NB4 (cell line): ENCODE measurements at regions not wholly inside any gene's neighbourhood (a gene's known extent, or its start where the extent isn't known, plus 50 kb on each side); places are given as distances from the start of the nearest gene placed in this dataset.
A peak's percentile ranks its signal among the peaks of the same experiment; 100 is the strongest.

Experiments used
- DNase-seq: peaks from one replicate; pipeline ENCODE4 v3.0.0; 2010; ENCODE audit warnings: low read depth
- H3K4me3 ChIP-seq: one replicate; pipeline ENCODE4 v1.5.1; 2011; ENCODE audit warnings: mild to moderate bottlenecking, low read depth, low read length, moderate library complexity
- CTCF ChIP-seq: IDR thresholded peaks from one replicate; pipeline ENCODE4 v1.5.1; 2012; ENCODE audit warnings: low read depth, low read length
- MAX ChIP-seq: IDR thresholded peaks from 2 replicates; pipeline ENCODE4 v1.6.1; 2011; ENCODE audit warnings: low read depth, low read length
- MYC ChIP-seq: IDR thresholded peaks from 2 replicates; pipeline ENCODE4 v1.6.1; 2011; ENCODE audit warnings: low read depth, low read length
- POLR2A ChIP-seq: IDR thresholded peaks from 2 replicates; pipeline ENCODE4 v1.6.1; 2011; ENCODE audit warnings: mild to moderate bottlenecking; ENCODE audit not compliant: insufficient read length; ENCODE audit errors: extremely low read depth

GRCh38 chrX:68896581-68896980 is 67.8 kb downstream of the EFNB1 start:
- no peak overlapping the region for H3K4me3 ChIP-seq
- TF ChIP-seq CTCF (no peak), POLR2A (no peak), MYC (no peak), MAX (no peak)
- no peak for DNase-seq

DNA sequence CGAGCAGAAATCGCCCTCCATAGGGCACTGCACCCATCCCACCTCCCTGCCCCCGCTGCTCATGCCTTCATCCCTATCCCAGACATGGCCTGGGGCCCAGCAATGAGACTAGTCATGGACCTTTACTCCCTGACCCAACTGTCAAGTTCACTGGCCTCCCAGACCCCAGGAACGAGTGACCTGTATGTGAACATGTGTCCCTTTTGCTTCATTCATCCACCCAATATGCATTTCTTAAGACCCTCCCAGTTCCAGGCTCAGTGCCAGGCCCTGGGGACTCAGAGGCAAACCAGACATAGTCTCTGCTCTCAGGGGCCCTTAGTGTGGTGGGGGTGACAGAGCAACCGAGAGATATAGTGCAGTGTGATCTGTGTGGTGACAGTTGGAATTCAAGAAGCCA is 67.0 kb downstream of the EFNB1 start:
- no peak for DNase-seq
- no peak overlapping the region for H3K4me3 ChIP-seq
- TF ChIP-seq CTCF: no peak
- no peak for TF ChIP-seq POLR2A
- no peak for TF ChIP-seq MYC

DNA sequence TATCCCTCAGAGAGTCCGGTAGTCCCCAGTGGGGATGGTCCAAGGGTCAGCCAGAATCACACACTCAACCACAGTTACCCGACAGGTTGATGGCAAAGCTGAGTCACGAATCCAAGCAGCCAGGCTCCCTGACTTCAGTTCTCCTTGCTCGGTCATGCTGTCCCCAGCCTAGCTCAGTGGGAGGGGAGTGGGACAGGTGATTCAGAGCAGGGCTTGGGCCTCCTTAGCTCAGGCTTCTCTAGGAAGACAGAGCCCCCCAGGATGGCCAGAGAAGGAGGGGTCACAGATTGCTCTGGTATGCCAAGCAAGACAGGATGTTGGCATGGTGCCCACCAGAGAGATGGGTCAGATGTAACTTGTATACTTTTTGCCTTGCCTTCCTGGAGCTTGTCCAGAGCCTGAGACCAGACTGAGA is 66.5 kb downstream of the EFNB1 start:
- DNase-seq: no peak
- no peak overlapping the region for H3K4me3 ChIP-seq
- TF ChIP-seq MAX (no peak), POLR2A (no peak), CTCF (no peak), MYC (no peak)

DNA sequence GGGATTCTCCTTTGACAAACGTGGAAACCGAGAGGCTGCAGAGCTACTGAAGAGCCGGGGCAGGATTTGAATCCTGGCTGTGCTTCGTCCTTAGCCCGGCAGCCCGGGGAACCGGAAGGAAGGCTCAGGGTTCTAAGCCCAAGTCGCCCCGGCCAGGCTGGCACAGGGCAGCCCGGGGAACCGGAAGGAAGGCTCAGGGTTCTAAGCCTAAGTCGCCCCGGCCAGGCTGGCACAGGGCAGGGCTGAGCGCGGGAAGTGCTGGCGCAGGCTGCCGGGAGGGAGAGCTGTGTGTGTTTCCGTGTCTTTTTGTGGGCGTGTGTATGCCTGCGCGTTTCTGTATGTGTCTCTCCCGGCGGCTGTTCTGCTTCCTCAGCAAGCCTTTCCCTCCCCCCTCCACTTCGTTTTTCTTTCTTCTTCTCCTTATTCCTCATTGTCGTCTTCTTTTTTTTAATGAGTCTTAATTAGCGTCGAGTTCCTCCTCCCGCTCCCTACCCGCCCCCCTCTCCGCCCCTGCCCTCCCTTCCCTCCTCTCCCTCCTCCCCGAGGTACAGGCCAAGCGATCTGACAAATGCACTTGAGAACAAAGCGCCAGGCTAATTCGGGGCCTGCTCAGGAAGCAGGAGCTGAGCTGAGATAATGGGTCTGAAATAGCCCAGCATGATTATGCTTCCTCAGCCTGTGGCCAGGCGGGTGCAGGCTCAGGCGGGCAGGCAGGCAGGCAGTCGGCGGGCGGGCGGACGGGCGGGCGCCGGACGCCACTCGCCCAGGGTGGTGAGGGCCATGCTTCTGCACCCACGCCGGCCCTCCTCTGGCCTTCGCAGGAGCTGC is 65.9 kb downstream of the EFNB1 start:
- no peak overlapping the region for H3K4me3 ChIP-seq
- DNase-seq: peak; percentile 42

GRCh38 chrX:68894142-68894512 is 65.3 kb downstream of the EFNB1 start:
- DNase-seq: no peak
- H3K4me3 ChIP-seq: no peak overlapping the region
- TF ChIP-seq MAX: no peak
- no peak for TF ChIP-seq CTCF

More for the DNA sequence above, 65.9 kb downstream of the EFNB1 start:
- TF ChIP-seq MYC: no peak
- TF ChIP-seq MAX: no peak
- TF ChIP-seq POLR2A: no peak
- no peak for TF ChIP-seq CTCF

GRCh38 chrX:68892651-68893050 is 63.8 kb downstream of the EFNB1 start:
- H3K4me3 ChIP-seq: no peak overlapping the region
- TF ChIP-seq MAX: no peak
- TF ChIP-seq CTCF: no peak
- TF ChIP-seq MYC: no peak
- TF ChIP-seq POLR2A: no peak
- DNase-seq: no peak
